Transverse colon (tissue), 4 donors: ENCODE measurements at regions not wholly inside any gene's neighbourhood (a gene's known extent, or its start where the extent isn't known, plus 50 kb on each side); places are given as distances from the start of the nearest gene placed in this dataset.

Experiments used
- DNase-seq: peaks from one replicate; pipeline ENCODE4 v3.0.0-alpha.2; 2019
- H3K27ac ChIP-seq, 4 donors: fragments of 200-600 bp; sonication (generic); 2 replicates each; pipeline ENCODE4 v1.5.1; 2016 to 2018; ENCODE audit warnings: inconsistent platforms in 4 of 4
- H3K27me3 ChIP-seq: fragments of 200-600 bp; sonication (generic); 2 replicates; pipeline ENCODE4 v1.5.1; 2017; ENCODE audit warnings: inconsistent platforms
- H3K36me3 ChIP-seq, 4 donors: fragments of 200-600 bp; sonication (generic); 2 replicates each; pipeline ENCODE4 v1.5.1; 2017 to 2019; ENCODE audit warnings: inconsistent platforms in 4 of 4
- H3K4me1 ChIP-seq, 4 donors: fragments of 200-600 bp; sonication (generic); 2 replicates each; pipeline ENCODE4 v1.5.1; 2017 to 2020; ENCODE audit warnings: inconsistent platforms in 4 of 4
- H3K4me3 ChIP-seq, 4 donors: fragments of 200-600 bp; sonication (generic); 1 replicate in 1 of 4; 2 replicates in 3 of 4; pipeline versions ENCODE4 v1.5.1 to v1.6.1; 2017 to 2019; ENCODE audit warnings: inconsistent platforms in 4 of 4
- H3K9me3 ChIP-seq, 2 donors: fragments of 200-600 bp; sonication (generic); 2 replicates each; pipeline ENCODE4 v1.5.1; 2017 to 2019; ENCODE audit warnings: inconsistent platforms in 2 of 2
- EP300 ChIP-seq: sonication (generic); formaldehyde crosslinking; IDR thresholded peaks from one replicate; pipeline ENCODE4 v1.6.1; 2017; ENCODE audit warnings: antibody characterized with exemption, low read depth
- POLR2A ChIP-seq: fragments of 450-650 bp; IDR thresholded peaks from one replicate; pipeline ENCODE4 v1.6.1; 2016; ENCODE audit warnings: antibody characterized with exemption, mild to moderate bottlenecking, moderate library complexity
- POLR2AphosphoS5 ChIP-seq, 3 donors: sonication (generic); formaldehyde crosslinking; IDR thresholded peaks; one replicate each; pipeline ENCODE4 v1.6.1; 2016; ENCODE audit warnings: antibody characterized with exemption in 3 of 3
- WGBS, 2 donors: methylation state at CpG; one replicate each; pipeline ENCODE4 v1.1.5; 2018; ENCODE audit warnings: low coverage in 1 of 2; 5-methylcytosine and 5-hydroxymethylcytosine counted together
- in situ Hi-C, 4 donors: fragments of 200-750 bp; cut with MboI; loops; one replicate each; pipeline versions ENCODE4 v1.15.0 to v1.15.1; 2017; ENCODE audit warnings: low sequenced_read_pairs in 3 of 4, low pct_ligation_motif_present in 1 of 4, low pct_unique_long_range_greater_than_20kb in 1 of 4
- intact Hi-C: fragments of 100-400 bp; cut with DNase I; formaldehyde crosslinking; loops from one replicate; pipeline ENCODE4 v1.15.1; 2023; ENCODE audit warnings: low total_unique reads
- TF ChIP-seq, protein P1 (sequence below), 5 experiments: fragments of 200-600 bp in 3 of 5; fragments of 450-650 bp in 2 of 5; sonication (generic) in 3 of 5; IDR thresholded peaks; 1 replicate in 2 of 5; 2 replicates in 3 of 5; pipeline ENCODE4 v1.5.1; 2016 to 2017; ENCODE audit warnings: antibody characterized with exemption in 5 of 5, inconsistent platforms in 3 of 5, mild to moderate bottlenecking in 2 of 5, moderate library complexity in 1 of 5

DNA sequence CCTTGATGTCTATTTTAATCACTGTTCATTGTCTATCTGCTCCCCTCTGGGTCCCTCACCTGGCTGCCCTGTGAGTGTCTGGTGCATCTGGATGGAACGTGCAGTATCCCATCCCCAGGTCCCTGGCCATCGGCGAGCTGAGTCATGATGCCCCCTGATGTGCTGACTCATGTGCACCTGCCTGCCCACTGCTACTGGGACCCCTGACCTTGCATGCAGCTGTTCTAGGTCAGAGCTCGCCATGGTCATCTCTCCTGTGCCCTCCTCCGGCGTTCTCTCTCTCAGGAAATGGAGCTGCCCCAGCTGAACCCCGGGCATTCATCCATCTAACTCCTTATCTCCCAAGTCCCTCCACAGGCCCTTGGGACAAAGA, 516.2 kb upstream of the HS6ST1 start:
- H3K4me1 ChIP-seq: no peaks in the 10 kb centered on the region
- no peak for TF ChIP-seq POLR2A
- no peak for TF ChIP-seq POLR2AphosphoS5 (IDR thresholded peaks at IDR 0.05)
- no peak for TF ChIP-seq EP300
- TF ChIP-seq, protein P1, sequence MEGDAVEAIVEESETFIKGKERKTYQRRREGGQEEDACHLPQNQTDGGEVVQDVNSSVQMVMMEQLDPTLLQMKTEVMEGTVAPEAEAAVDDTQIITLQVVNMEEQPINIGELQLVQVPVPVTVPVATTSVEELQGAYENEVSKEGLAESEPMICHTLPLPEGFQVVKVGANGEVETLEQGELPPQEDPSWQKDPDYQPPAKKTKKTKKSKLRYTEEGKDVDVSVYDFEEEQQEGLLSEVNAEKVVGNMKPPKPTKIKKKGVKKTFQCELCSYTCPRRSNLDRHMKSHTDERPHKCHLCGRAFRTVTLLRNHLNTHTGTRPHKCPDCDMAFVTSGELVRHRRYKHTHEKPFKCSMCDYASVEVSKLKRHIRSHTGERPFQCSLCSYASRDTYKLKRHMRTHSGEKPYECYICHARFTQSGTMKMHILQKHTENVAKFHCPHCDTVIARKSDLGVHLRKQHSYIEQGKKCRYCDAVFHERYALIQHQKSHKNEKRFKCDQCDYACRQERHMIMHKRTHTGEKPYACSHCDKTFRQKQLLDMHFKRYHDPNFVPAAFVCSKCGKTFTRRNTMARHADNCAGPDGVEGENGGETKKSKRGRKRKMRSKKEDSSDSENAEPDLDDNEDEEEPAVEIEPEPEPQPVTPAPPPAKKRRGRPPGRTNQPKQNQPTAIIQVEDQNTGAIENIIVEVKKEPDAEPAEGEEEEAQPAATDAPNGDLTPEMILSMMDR (IDR thresholded peaks at IDR 0.05): no peak
- H3K27me3 ChIP-seq: no peaks in the 10 kb centered on the region
- WGBS, 2 donors: 84% methylated on average over 7 of the region's 7 CpGs; no CpG with 5 or more reads in 1 of the 2 donors
- H3K36me3 ChIP-seq: no peaks in the 10 kb centered on the region
- intact Hi-C loops (no loop called here), in situ Hi-C loops (no loop called here)
- no peak for DNase-seq
- no peaks in the 10 kb centered on the region for H3K9me3 ChIP-seq
- no peak overlapping the region for H3K27ac ChIP-seq
- H3K4me3 ChIP-seq: no peak overlapping the region

DNA sequence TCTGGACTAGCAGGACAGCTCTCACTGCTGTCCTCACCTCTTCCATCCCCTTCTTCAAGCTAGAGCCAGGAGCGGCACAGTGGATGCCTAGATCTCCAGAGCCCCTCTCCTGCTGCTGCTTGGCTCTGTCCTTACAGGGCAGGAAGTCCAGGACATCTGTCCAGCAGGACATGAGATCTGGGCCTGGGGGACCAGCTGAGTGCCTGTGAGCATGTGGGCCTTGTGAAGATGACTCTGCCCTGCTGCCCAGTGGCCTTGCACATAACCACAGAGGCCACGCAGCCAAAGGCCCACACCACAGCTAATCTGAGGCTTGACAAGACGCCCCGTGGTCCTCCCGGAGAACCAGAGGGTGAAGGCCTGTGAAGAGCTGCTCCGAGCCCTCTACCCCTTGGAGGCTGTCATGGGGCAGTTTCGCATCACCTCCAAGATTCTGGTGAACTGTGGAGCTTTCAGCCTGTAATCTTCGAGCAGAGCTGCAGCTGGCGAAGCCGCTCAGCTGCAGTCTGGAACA, 516.7 kb upstream of the HS6ST1 start:
- 79% methylated on average over 10 of the region's 10 CpGs; no CpG with 5 or more reads in 1 of the 2 donors for WGBS, 2 donors

DNA sequence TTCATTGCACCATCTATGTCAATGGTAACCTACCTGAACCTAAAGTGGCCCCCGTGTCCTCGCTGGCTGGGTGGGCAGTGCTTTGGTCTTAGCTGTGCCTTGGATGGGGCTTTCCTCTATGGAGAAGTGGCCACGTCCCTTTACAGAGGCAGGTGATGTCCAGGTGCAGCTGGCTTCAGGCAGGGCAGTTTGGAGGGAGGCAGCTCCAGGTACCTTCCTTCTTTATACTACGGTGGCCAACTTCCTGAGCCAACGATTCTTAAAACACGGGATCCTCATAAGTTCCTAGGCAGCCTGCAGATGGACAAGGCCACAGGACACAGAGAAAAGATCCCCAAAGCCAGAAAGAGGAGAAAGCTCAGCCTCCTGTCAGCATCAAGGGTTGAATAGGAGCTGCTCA, 517.3 kb upstream of the HS6ST1 start:
- intact Hi-C loops (no loop called here), in situ Hi-C loops (no loop called here)
- Histone ChIP-seq H3K4me1 (no peaks in the 10 kb centered on the region), H3K36me3 (no peaks in the 10 kb centered on the region), H3K27me3 (no peaks in the 10 kb centered on the region), H3K27ac (no peak overlapping the region), H3K9me3 (no peaks in the 10 kb centered on the region), H3K4me3 (no peak overlapping the region)
- WGBS, 2 donors: 83% methylated on average over 6 of the region's 6 CpGs; no CpG with 5 or more reads in 1 of the 2 donors
- TF ChIP-seq POLR2AphosphoS5 (IDR thresholded peaks at IDR 0.05) (no peak), EP300 (no peak)
- DNase-seq: no peak

More for the DNA sequence above, 516.7 kb upstream of the HS6ST1 start:
- no peaks in the 10 kb centered on the region for H3K4me1 ChIP-seq
- no peaks in the 10 kb centered on the region for H3K9me3 ChIP-seq
- TF ChIP-seq POLR2AphosphoS5 (IDR thresholded peaks at IDR 0.05): no peak
- TF ChIP-seq POLR2A: no peak
- TF ChIP-seq, protein P1 (IDR thresholded peaks at IDR 0.05): no peak
- TF ChIP-seq EP300: no peak
- H3K27ac ChIP-seq: no peak overlapping the region
- no peak for DNase-seq
- in situ Hi-C loops: no loop called here
- H3K36me3 ChIP-seq: no peaks in the 10 kb centered on the region
- H3K4me3 ChIP-seq: no peak overlapping the region
- H3K27me3 ChIP-seq: no peaks in the 10 kb centered on the region
- intact Hi-C loops: no loop called here

DNA sequence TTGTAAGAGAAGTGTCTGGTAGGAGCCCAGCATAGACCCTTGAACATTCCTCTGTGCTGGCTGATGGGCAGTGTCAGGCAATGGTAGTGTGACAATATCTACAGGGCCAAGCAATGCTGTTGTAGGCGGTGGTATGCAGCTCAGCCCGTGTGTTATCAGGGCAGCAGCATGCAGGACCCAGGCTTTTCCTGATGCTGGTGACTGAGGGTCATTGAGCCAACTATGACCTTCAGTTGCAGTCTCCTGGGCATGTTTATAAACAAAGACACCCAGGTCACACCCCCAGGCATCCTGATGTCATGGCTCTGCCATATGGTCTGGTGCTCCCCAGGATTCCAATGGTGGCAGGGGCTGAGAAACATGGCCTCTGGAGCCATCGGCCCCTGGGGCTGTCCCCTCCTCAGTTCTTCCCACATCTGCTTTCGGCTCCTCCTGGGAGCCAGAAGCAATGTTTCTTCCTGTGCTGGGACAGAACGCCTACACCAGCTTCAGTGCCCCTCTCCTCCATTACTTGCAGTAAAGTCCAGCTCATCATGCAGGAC, 518.0 kb upstream of the HS6ST1 start:
- TF ChIP-seq, protein P1 (IDR thresholded peaks at IDR 0.05): no peak
- no peak for TF ChIP-seq EP300
- TF ChIP-seq POLR2A: no peak
- no peak for DNase-seq

DNA sequence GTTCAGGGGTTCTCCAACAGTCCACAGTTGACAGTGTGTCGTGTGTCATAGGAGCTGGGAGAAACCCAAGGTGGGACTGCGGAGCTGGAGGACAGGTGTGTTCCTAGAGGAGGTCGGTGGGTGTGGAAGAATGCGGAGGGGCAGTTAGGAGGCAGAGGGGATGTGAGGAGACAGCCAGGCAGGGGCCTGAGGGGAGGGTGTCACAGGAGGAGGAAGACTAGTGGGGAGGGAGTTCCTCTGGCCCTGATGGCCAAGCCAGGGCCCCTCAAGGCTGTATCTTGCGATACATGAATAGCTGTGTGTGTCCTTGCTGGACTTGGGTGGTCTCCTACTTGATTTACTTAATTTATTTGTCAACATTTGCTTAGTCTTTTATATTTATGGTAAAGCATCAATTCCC, 519.6 kb upstream of the HS6ST1 start:
- H3K27me3 ChIP-seq: no peaks in the 10 kb centered on the region
- in situ Hi-C loops: no loop called here
- H3K27ac ChIP-seq: no peak overlapping the region
- no peaks in the 10 kb centered on the region for H3K4me1 ChIP-seq
- WGBS, 2 donors: 85 to 87% methylated on average over 4 to 5 of the region's 5 CpGs
- DNase-seq: no peak
- TF ChIP-seq POLR2A (no peak), EP300 (no peak), POLR2AphosphoS5 (IDR thresholded peaks at IDR 0.05) (no peak)
- TF ChIP-seq, protein P1 (IDR thresholded peaks at IDR 0.05): no peak
- H3K9me3 ChIP-seq: no peaks in the 10 kb centered on the region
- intact Hi-C loops: no loop called here
- H3K36me3 ChIP-seq: no peaks in the 10 kb centered on the region
- no peak overlapping the region for H3K4me3 ChIP-seq

More for the DNA sequence above, 518.0 kb upstream of the HS6ST1 start:
- intact Hi-C loops: no loop called here
- no peak overlapping the region for H3K4me3 ChIP-seq
- no peaks in the 10 kb centered on the region for H3K27me3 ChIP-seq
- in situ Hi-C loops: no loop called here
- 84% methylated on average over 5 of the region's 5 CpGs; no CpG with 5 or more reads in 1 of the 2 donors for WGBS, 2 donors
- H3K36me3 ChIP-seq: no peaks in the 10 kb centered on the region
- H3K9me3 ChIP-seq: no peaks in the 10 kb centered on the region
- no peak overlapping the region for H3K27ac ChIP-seq
- no peaks in the 10 kb centered on the region for H3K4me1 ChIP-seq
